Fibroblast of pulmonary artery (primary cell): ENCODE measurements at regions not wholly inside any gene's neighbourhood (a gene's known extent, or its start where the extent isn't known, plus 50 kb on each side); places are given as distances from the start of the nearest gene placed in this dataset.

Experiments
- DNase-seq: peaks from one replicate; pipeline ENCODE4 v3.0.0-alpha.2; 2010; ENCODE audit warnings: low read depth
- H3K4me3 ChIP-seq: replicated peaks from 2 replicates; pipeline ENCODE4 v1.5.1; 2011; ENCODE audit warnings: low read depth, mild to moderate bottlenecking, control low read depth, low read length, moderate library complexity
- CTCF ChIP-seq: IDR thresholded peaks from 2 replicates; pipeline ENCODE4 v1.5.1; 2011; ENCODE audit warnings: mild to moderate bottlenecking, control low read depth, low read length, inconsistent platforms; ENCODE audit errors: missing control alignments

GRCh38 chr15:46652266-46652665 is 1017.4 kb downstream of the SQOR start:
- TF ChIP-seq CTCF: no peak
- DNase-seq: no peak
- no peak overlapping the region for H3K4me3 ChIP-seq

GRCh38 chr15:46654993-46655392 is 1020.2 kb downstream of the SQOR start:
- no peak for TF ChIP-seq CTCF
- no peak for DNase-seq
- H3K4me3 ChIP-seq: no peak overlapping the region

DNA sequence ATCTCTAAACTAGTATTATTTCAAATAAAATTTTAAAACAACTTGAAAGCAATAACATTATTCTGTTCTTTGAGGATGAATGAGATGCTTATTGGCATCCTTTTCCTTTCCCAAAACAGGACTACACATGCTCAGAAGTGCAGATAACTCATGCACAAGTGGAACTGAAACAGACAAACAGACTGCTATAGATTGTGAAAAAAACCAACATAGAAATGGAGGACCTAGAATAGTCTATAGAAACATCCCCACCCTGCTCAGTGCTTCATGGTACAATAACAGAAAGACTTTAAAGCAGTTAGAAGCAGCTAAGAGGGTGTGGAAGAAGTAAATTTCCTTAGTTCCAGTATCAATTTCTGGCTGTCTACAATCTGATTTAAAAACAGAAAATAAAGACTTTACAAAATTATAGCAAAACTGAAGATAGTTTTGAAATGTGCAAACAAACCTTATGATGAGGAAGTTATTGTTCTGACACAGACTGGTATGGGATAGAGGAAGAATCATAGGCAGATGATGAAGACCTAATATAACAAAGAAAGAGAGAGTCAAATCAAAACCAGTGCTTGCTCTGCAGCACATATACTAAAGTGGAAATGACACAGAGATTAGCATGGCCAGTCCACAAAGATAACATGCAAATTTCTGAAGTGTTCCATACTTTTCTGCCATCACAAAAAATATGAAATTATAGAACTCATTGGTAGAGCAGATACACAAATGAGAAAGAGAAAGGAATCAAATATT is 1025.4 kb downstream of the SQOR start:
- TF ChIP-seq CTCF: no peak
- no peak for DNase-seq
- H3K4me3 ChIP-seq: no peak overlapping the region

DNA sequence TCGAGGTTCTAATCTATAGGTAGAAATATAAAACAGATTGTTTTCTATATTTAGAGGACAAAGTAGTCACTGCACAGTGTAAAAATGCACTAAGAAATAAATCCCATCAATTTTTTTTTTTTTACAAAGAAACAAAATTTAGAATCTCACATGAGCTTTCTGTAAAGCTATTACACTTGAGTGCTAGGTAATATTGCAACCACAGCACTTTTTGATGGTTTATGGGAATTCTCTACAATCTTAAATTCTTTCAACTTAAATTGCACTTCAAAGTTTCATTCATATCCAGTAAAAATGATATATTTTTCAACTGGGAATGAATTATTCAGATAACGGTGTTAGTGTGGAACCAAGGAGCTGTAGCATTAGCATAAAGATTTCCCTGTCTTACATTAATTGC is 1035.4 kb downstream of the SQOR start:
- no peak for DNase-seq
- TF ChIP-seq CTCF: no peak
- H3K4me3 ChIP-seq: no peak overlapping the region

DNA sequence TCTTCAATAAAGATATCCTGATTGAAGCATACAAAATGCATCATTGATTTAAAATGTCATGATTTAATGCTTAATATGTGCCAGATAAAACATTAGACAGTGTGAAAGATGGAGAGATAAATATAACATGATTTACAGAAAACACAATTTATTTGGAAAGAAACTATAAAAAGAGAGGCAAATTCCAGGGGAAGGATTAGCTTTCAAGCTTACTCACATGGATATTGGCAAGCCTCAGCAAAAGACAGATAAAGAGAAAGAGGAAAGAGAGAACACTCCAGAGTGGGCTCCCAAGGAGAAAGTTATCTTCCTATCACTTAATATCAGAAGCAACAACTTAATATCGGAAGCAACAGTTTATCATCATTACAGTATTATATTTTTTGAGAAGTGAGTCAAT is 1036.5 kb downstream of the SQOR start:
- no peak for TF ChIP-seq CTCF
- no peak for DNase-seq
- H3K4me3 ChIP-seq: no peak overlapping the region

DNA sequence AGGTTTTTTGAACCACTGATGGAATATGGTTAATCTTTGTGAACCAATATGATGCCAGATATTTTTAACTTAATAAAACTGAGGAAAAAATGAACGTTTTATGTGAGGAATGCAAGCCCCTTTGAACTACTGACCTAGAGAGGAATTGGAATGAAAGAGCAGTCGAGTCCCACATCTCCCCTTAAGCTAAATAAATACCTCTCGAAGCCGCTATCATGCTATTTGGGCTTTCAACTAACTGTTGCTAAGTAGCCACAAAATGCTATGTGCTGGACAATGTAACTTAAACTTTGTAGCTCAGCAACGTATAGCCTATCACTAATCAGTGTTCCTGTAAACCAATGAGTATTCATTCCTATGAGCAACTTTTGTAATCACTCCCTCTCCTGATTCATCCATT is 1037.2 kb downstream of the SQOR start:
- no peak for TF ChIP-seq CTCF
- DNase-seq: no peak
- H3K4me3 ChIP-seq: no peak overlapping the region
